Small intestine (tissue), 7 donors: ENCODE measurements at regions not wholly inside any gene's neighbourhood (a gene's known extent, or its start where the extent isn't known, plus 50 kb on each side); places are given as distances from the start of the nearest gene placed in this dataset.

Experiments
- DNase-seq, 2 donors: peaks; one replicate each; pipeline versions ENCODE4 v3.0.0 to v3.0.0-alpha.2; 2013
- FAIRE-seq: peaks from 2 replicates; lab custom pipeline; 2012; peaks lifted over from hg19 to GRCh38; lab: Jason Lieb, UNC
- H3K27ac ChIP-seq, 3 donors: one replicate each; pipeline ENCODE4 v1.5.1; 2013; ENCODE audit warnings: low read length in 2 of 3, mild to moderate bottlenecking in 2 of 3, control low read depth in 1 of 3, inconsistent platforms in 1 of 3, low read depth in 1 of 3, moderate library complexity in 1 of 3
- H3K27me3 ChIP-seq, 3 donors: one replicate each; pipeline ENCODE4 v1.6.1; 2013; ENCODE audit warnings: low read length in 3 of 3, inconsistent platforms in 1 of 3; ENCODE audit not compliant: control insufficient read depth in 3 of 3, insufficient read depth in 3 of 3
- H3K36me3 ChIP-seq, 3 donors: one replicate each; pipeline ENCODE4 v1.6.1; 2013; ENCODE audit warnings: low read length in 3 of 3, inconsistent platforms in 1 of 3, low read depth in 1 of 3, mild to moderate bottlenecking in 1 of 3, moderate library complexity in 1 of 3; ENCODE audit not compliant: control insufficient read depth in 3 of 3, insufficient read depth in 2 of 3
- H3K4me1 ChIP-seq, 3 donors: one replicate each; pipeline ENCODE4 v1.6.1; 2013; ENCODE audit warnings: low read length in 2 of 3, inconsistent platforms in 1 of 3, low read depth in 1 of 3, mild to moderate bottlenecking in 1 of 3, moderate library complexity in 1 of 3; ENCODE audit not compliant: control insufficient read depth in 3 of 3, insufficient read depth in 2 of 3
- H3K4me3 ChIP-seq, 3 donors: one replicate each; pipeline ENCODE4 v1.5.1; 2013; ENCODE audit warnings: low read length in 3 of 3, control low read depth in 1 of 3, inconsistent platforms in 1 of 3, low read depth in 1 of 3, mild to moderate bottlenecking in 1 of 3, moderate library complexity in 1 of 3
- H3K9me3 ChIP-seq, 2 donors: one replicate each; pipeline ENCODE4 v1.6.1; 2013; ENCODE audit warnings: low read depth in 1 of 2, low read length in 1 of 2; ENCODE audit not compliant: control insufficient read depth in 2 of 2, insufficient read depth in 1 of 2
- WGBS, 3 donors: extraction: QIAGEN DNeasy Blood & Tissue Kit; methylation state at CpG; one replicate each; pipeline ENCODE4 v1.1.7; 2013; 5-methylcytosine and 5-hydroxymethylcytosine counted together
- donor health status: healthy with polysubstance abuse.
- donor health status: control.
- donor health status: control.
- donor health status: Bipolar disorder and iron deficiency.
- donor health status: healthy.

- Histone ChIP-seq H3K4me1 (peaks cover 0 to 5% (median 2%) of the 10 kb centered on the region in 3 donors), H3K9me3 (no peaks in the 10 kb centered on the region), H3K36me3 (no peaks in the 10 kb centered on the region), H3K27me3 (no peaks in the 10 kb centered on the region), H3K4me3 (no peak overlapping the region), H3K27ac (no peak overlapping the region)
- 93 to 97% (median 97%) methylated on average over 4 of the region's 4 CpGs for WGBS, 3 donors
- DNase-seq (no peak), FAIRE-seq (peak; percentile 23)
These were observed 265.6 kb downstream of the PHF14 start for GRCh38 chr7:11239316-11239715.

GRCh38 chr7:11243739-11244138, 270.1 kb downstream of the PHF14 start:
- no peak for DNase-seq
- H3K36me3 ChIP-seq: no peaks in the 10 kb centered on the region
- no peaks in the 10 kb centered on the region for H3K27me3 ChIP-seq
- H3K9me3 ChIP-seq: no peaks in the 10 kb centered on the region
- WGBS, 3 donors: 83 to 94% (median 87%) methylated on average over 3 of the region's 3 CpGs
- no peak overlapping the region for H3K4me3 ChIP-seq
- no peak for FAIRE-seq
- H3K4me1 ChIP-seq: no peaks in the 10 kb centered on the region
- H3K27ac ChIP-seq: no peak overlapping the region

- Histone ChIP-seq H3K27me3 (no peaks in the 10 kb centered on the region), H3K27ac (no peak overlapping the region), H3K4me3 (no peak overlapping the region), H3K36me3 (no peaks in the 10 kb centered on the region), H3K9me3 (no peaks in the 10 kb centered on the region), H3K4me1 (no peaks in the 10 kb centered on the region)
- WGBS, 3 donors: 71 to 81% (median 73%) methylated on average over 3 of the region's 3 CpGs
- DNase-seq (no peak), FAIRE-seq (no peak)
These were observed 270.5 kb downstream of the PHF14 start for GRCh38 chr7:11244149-11244548.

- Histone ChIP-seq H3K36me3 (no peaks in the 10 kb centered on the region), H3K27me3 (no peaks in the 10 kb centered on the region), H3K4me1 (no peaks in the 10 kb centered on the region), H3K27ac (no peak overlapping the region), H3K4me3 (no peak overlapping the region), H3K9me3 (peaks cover 0 to 3% of the 10 kb centered on the region in 2 donors)
- FAIRE-seq: no peak
- 54 to 65% (median 56%) methylated on average over 1 of the region's 1 CpG for WGBS, 3 donors
- DNase-seq: no peak
These were observed 273.9 kb downstream of the PHF14 start for GRCh38 chr7:11247545-11247944.

GRCh38 chr7:11251436-11251835, 277.8 kb downstream of the PHF14 start:
- FAIRE-seq (no peak), DNase-seq (no peak)
- Histone ChIP-seq H3K27ac (no peak overlapping the region), H3K27me3 (no peaks in the 10 kb centered on the region), H3K4me3 (no peak overlapping the region), H3K9me3 (peaks cover 0 to 6% of the 10 kb centered on the region in 2 donors), H3K4me1 (no peaks in the 10 kb centered on the region), H3K36me3 (no peaks in the 10 kb centered on the region)
- WGBS, 3 donors: 62 to 81% (median 65%) methylated on average over 2 of the region's 2 CpGs

GRCh38 chr7:11252011-11252607, 278.4 kb downstream of the PHF14 start:
- DNase-seq (no peak), FAIRE-seq (no peak)
- Histone ChIP-seq H3K36me3 (no peaks in the 10 kb centered on the region), H3K27me3 (no peaks in the 10 kb centered on the region), H3K4me3 (no peak overlapping the region), H3K4me1 (no peaks in the 10 kb centered on the region), H3K9me3 (peaks cover 0 to 6% of the 10 kb centered on the region in 2 donors), H3K27ac (no peak overlapping the region)
- 85 to 95% (median 94%) methylated on average over 4 of the region's 4 CpGs for WGBS, 3 donors

- no peak overlapping the region for H3K4me3 ChIP-seq
- 39 to 49% (median 42%) methylated on average over 3 of the region's 3 CpGs for WGBS, 3 donors
- FAIRE-seq: no peak
These were observed 279.1 kb downstream of the PHF14 start for GRCh38 chr7:11252705-11253272.

GRCh38 chr7:11256501-11256900, 282.8 kb downstream of the PHF14 start:
- WGBS, 3 donors: 86 to 93% (median 91%) methylated on average over 4 of the region's 4 CpGs
- FAIRE-seq (no peak), DNase-seq (no peak)
- no peaks in the 10 kb centered on the region for H3K27me3 ChIP-seq
- H3K36me3 ChIP-seq: no peaks in the 10 kb centered on the region
- H3K9me3 ChIP-seq: peaks cover 0 to 6% of the 10 kb centered on the region in 2 donors
- no peak overlapping the region for H3K27ac ChIP-seq
- no peaks in the 10 kb centered on the region for H3K4me1 ChIP-seq
- no peak overlapping the region for H3K4me3 ChIP-seq

More at GRCh38 chr7:11252705-11253272, 279.1 kb downstream of the PHF14 start:
- no peaks in the 10 kb centered on the region for H3K4me1 ChIP-seq
- no peaks in the 10 kb centered on the region for H3K27me3 ChIP-seq
- H3K27ac ChIP-seq: no peak overlapping the region
- H3K9me3 ChIP-seq: peaks cover 0 to 6% of the 10 kb centered on the region in 2 donors
- no peaks in the 10 kb centered on the region for H3K36me3 ChIP-seq
- DNase-seq: peak in 1 of 2 donors; percentile 3

GRCh38 chr7:11261470-11261869, 287.8 kb downstream of the PHF14 start:
- Histone ChIP-seq H3K4me1 (no peaks in the 10 kb centered on the region), H3K4me3 (no peak overlapping the region), H3K27me3 (no peaks in the 10 kb centered on the region), H3K36me3 (no peaks in the 10 kb centered on the region), H3K27ac (no peak overlapping the region), H3K9me3 (no peaks in the 10 kb centered on the region)
- FAIRE-seq: no peak
- no peak for DNase-seq
